GM21423 (cell line): ENCODE measurements at regions not wholly inside any gene's neighbourhood (a gene's known extent, or its start where the extent isn't known, plus 50 kb on each side); places are given as distances from the start of the nearest gene placed in this dataset.

Experiments
- ATAC-seq: cut with Tn5 transposase; IDR thresholded peaks from one replicate; pipeline ENCODE4 v1.9.1; 2021; ENCODE audit warnings: mild to moderate bottlenecking, moderate library complexity; ENCODE audit not compliant: unreplicated experiment

DNA sequence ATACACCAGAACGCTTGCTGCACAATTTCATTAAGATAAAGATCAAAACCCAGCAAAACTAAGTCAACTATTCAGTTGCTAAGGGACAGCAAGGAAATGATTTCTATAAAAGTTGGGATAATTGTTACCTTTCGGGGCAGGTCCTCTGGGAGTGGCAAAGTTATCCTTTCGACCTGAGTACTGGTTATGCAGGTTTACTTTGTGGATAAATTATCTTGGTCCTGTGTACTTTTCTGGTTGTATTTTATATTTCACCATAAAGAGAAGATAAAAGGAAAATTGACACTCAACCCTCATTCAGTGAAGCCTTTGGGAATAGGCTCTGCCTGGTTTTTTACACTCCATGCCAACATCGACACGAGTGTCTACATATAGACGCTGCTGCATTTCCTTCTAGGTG lies 146.5 kb downstream of the SYK start:
- ATAC-seq, result no peak

DNA sequence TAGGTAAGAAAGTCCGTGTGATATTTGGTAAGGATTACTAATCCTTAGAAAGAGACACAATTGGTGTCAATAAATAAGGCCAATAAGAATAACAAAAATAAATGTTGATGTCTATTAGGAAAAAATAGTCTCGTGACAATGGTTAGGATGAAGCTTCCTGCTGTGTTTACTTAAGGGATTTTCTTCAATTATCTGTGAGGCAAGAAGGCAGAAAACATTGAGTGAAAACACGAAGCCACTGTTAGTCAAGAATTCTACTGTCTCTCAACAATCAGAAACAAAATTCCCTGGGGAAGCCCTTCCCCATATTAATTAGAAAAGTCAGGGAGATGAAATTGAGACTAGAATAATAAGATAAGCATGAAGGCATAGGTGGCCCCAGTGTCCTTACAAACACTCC lies 149.0 kb downstream of the SYK start:
- no peak for ATAC-seq

DNA sequence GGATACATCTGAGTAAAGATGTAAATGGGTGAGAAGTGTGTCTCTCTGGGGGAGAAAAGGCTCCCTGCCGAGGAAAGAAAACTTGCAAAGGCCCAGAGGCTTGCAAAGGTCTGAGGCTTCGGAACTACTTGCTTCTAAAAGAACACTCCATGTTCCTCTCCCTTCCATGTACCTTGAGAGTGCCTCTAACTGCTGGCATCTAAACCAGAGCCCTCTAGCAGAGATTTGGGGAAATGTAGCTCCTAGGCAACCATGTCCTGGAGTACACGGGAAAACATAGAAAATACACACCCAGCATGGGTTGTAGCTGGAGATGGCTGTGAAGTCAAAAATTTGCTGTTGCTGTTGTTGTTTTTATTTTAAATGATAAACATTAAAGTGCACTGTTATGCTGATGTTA lies 151.6 kb downstream of the SYK start:
- no peak for ATAC-seq

DNA sequence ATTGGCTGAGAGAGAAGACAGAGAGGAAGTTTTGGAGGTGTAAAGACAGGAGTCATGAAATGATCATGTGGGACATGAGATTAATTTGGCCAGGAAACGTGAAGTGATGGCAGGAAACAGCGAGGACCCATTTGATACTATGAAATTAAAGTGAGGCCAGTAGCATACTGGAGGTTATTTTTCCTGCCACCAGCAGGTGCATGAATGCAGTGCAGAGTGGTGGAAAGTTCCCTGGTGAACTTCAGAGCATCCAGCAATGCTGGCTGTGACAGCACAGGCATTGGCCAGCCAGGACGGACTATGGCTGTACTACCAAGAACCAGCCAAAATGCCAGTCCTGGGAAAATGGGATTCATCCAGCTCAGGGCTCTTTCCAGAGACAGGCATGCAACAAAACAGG lies 152.2 kb downstream of the SYK start:
- no peak for ATAC-seq

DNA sequence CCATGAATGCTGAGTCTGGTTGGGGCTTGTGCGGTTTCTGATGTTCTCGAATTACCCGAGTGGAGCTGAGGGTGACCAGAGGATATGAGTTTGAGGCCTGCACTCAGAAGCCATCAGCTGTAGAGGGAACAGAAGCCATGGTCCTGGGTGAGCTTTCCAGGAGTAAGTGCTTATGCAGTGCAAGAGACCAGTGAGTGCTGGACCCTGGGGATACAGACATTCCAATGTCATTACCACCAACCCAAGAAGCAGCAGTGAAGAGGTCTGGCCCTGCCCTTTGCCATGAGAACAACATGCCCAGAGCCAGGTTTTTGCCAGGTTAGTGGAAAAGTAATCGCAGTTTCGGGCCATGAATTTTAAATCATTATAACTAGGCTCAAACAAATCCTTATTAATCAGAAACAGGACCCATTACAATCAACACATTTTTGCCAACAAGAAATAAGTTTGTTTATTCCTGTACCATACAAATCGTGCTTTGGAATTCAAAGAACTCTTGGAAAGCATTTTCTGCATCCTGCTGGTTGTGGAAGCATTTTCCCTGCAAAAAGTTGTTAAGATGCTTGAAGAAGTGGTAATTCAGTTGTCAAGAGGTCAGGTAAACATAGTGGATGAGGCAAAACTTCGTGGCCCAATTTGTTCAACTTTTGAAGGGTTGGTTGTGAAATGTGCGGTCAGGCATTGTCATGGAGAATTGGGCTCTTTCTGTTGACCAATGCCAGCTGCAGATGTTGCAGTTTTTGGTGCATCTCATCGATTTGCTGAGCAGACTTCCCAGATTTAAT lies 154.6 kb downstream of the SYK start:
- ATAC-seq, result no peak

DNA sequence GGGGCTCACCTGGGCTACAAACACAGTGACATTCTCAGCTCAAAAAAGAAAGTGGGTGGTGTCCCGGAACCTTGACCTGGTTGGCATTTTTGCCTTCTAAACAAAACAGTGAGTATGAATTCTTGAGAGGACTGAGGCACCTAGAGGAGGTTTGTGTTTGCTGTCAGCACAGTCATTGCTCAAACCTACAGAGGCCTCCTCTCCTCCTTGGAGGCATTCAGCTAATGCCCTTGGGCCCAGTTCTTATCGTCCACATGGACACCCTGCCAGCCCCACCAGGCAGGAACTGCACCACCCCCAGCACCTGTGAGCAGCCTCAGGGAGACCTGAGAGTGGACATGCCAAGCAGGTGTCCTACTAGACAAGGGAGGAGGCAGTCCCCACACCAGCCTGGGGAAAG lies 156.7 kb downstream of the SYK start:
- no peak for ATAC-seq

DNA sequence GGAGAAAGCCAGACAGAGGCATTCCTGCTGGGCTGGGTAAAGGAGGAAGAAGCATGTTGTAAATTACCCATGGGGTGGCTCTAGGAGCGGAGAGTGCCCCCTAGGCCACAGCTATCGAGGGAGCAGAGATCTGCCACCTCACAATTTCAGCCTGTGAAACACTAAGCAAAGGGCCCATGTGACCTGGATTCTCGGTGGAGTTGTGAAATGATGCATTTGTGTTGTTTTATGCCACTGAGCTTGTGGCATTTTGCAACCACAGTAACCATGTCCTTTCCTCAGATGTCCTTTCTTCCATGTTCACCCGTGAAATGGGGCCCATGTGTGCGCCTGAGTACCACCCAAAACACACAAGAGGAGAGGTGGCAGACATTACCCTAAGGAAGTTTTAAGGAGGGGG lies 159.3 kb downstream of the SYK start:
- ATAC-seq, result no peak

DNA sequence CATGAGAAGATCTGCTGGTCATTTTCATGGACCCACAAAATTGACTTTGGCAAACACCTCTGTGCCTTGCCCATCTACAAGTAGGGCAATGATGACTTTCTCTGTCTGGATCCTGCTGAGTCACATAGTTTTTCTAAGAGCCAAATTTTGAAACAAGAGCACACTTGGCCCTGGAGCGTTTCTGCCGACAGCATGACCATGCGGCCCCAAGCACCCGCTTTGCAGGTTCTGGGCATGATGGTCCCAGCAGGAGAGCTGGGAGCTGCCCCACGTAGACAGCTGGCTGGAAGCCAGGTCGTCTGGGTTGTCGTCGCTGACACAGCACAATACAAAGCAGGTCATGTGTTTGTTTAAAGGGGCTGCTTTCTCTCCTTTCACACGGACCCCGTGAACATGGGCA lies 159.8 kb downstream of the SYK start:
- ATAC-seq, result no peak

DNA sequence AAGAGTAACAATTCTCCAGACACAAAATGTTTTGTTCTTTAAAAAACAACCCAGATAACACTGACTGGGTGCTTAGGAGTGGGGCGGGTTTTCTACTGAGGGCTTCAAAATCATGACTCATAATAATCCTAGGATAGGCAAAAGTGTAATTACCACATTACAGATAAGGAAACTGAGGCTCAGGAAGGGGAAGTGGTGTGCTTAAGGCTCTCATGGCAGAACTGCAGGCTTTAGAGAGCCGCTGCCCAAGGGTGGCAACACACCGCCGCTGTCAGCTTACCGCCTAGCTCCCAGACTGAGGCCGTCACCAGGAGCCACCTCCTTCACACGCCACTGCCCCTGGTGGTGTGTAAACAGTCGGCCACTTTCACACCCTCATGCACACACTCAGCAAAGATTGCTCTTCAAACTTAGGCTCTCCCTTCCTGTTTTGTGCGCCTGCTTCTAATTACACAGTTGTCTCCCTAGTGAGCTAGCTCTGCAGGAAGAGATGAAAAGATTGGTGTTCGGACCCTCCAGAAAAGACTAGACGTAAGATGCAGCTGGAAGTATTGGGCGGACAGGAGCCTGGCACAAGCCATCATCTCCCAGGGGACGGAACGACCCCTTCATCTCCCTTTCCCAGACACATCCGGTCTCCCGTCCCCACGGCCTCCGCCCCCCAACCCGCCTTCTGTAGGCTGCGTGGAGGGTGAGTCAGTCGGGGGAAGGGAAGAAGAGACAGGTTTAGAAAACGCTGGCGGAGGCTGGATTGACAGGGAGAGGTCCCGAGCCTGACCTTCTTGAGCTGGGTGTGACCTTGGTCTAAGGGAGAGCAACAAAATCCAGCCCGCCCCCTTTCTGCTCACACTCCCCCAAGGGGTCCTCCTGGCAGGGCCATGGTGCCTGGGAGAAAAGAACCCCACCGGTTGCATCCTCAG lies 162.7 kb downstream of the SYK start:
- ATAC-seq, result peak; percentile 44

DNA sequence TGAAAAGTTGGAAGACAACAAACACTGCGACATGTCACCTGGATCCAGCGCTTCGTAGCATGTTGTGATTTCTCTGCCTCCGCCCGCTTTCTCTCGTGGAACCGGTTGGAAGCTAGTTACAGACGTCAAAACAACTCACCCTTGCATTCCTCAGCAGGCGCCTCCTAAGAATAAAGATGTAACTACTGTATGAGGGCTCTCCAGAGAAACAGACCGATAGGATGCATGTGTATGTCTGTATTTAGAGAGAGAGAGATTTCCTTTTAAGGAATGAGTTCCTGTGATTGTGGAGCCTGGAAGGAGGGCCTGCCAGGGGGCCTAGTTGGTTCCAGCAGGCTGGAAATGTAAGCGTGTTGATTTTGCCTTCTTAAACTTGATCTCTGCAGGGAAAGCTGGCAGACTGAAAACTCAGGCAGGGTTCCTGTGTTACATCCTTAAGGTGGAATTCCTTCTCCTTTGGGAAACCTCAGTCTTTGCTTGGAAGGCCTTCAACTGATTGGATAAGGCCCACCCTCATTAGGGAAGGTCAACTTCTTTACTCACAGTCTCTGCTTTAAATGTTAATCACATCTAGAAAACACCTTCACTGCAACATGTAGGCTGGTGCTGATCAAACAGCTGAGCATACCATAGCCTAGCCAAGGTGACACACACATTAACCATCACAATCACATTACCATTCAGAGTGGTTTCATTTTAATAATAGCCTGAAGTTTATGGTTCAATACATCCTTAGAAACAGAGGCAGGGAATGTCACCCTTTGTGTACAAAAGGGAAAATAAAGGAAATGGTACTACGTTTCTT lies 163.8 kb downstream of the SYK start:
- ATAC-seq, result no peak

DNA sequence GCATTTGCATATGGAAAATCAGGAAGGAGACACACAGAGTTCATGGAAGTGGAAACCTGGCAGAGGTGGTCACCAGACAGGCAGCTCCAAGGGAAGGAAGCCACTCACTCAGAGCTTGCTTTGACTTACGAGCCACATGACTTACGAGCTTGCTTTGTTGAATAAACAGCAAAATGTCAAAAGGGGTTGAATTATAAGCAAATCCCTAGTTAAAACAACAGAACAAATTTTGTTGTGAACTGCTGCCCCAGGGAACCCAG lies 164.3 kb downstream of the SYK start:
- ATAC-seq, result no peak

DNA sequence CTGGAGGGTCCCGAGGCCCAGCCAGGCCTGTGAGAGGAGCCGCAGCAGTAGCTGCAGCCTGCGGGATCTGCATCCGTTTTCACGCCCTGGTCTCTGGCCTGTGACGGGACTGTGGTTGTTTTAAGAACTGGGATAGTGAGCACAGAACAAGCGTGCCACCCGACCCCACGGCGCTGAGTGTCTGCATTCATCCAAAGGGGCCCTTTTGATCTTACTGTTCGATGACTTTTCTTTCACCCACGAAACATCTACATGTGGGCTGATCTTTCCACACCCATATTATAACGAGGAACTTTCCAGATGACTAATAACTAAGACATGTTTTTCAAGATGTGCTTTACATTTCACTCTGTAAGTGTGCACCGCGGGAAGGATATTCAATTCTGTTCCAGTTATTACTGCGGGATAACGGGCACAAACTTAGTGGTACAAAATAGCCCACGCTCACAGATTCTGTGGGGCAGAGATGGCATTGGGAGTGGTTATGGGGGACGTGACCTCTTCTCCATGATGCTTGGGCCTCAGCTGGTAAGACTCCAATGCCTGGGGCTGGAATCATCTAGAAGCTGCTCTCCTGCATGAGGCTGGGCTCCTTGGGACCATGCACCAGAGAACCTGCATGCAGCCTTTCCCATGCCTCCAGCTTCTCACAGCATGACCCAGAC lies 165.0 kb downstream of the SYK start:
- ATAC-seq, result no peak

DNA sequence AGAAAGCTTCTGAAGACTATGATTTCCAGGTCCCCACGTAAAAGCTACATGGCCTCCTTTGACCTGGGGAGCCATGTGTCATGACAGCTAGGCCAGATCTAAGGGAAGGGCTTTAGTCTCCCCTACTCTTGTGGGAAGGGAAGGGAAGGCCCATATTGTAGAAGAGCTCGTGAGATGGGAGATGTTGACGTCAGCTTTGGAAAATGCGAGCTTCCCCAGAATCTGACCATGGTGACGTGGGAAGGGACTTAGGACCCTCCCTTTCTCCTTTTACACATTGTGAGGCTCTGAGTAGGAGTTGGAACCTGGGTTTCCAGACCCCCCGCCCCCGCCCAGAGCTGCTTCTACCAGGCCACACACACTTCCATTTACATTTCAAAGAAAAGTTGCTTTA lies 165.5 kb downstream of the SYK start:
- no peak for ATAC-seq

DNA sequence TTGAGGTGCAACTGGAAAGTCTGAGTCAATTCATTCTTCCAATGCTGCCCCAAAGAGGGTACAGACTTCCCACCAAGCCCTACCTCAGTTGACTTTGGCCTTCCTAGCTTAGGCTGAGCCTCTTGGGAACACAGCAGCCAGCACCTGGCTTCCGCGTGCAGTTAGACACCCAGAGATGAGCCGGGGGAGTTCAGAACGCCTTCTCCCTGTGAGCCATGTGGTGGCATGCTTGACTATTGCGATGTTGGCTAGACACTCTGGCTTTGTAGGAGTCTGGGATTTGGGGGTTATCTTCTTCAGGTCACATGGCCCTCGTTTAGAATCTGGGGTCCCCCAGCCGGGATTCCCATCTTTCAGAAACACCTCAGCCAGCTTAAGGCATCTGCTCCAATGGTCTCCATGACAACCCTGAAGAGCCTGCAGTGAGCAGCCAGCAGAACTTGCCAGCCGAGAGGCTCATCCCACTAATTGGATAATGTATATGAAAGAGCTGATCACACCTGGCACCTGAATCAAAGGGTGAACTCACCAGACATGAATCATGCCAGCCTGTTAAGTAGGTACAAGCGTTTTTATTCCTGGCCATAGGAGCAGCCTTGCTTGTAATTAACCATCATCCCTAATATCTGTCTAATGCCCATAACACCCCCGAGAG lies 167.5 kb downstream of the SYK start:
- ATAC-seq, result no peak

DNA sequence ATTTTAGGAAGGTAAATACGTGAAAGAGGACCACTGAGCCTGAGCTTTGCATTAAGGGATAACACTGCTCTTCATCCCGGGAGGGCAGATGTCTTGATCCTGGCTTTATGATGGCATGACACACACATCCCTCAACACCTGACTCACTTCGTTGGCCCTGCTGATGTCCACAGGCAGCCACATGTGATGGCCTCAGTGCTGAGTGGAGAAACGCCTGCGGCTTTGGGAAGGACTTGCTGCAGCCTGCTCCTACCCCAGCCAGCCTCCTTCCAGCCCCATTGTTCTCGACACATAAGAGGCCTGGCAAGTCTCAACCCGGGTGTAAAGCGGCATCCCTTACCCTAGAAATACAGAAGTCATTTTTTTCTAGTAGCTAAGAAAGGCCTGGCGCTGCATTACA lies 169.0 kb downstream of the SYK start:
- no peak for ATAC-seq

DNA sequence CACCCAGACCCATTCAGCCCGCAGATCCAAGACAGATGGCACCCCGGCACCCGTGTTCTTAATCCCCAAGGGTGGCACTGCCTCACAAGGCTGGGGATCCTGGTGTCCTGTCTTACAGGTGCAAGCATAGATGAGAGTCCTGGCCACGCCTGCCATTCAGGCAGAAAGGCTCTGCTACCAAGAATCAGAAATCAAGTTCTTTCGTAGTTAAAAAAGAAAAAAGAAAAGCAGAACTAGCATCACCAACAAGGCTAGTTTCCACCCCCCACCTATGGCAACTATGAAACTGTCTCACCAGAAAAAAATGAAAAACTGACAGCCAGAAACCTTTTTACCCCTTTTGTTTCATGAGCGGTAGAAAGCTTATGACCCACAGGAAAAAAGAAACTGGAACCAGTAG lies 170.4 kb downstream of the SYK start:
- ATAC-seq, result no peak

DNA sequence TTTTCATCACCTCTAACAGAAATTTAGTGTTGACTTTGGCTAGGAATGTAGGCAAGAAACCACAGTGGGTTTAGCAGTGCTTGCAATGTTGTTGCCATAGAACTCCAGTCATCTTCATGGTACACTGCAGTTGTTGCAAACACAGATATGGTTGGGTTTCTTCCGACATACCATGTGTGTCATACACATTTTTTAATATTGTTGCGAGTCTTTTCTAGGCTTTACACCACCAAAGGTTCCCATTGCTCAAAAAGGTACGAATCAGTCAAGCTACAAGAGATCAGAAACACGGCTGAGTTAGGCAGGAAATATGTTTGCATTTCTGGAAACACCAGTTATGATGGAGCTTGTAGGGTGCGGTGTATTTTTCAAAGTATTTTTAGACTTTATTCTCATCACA lies 172.4 kb downstream of the SYK start:
- ATAC-seq, result no peak

DNA sequence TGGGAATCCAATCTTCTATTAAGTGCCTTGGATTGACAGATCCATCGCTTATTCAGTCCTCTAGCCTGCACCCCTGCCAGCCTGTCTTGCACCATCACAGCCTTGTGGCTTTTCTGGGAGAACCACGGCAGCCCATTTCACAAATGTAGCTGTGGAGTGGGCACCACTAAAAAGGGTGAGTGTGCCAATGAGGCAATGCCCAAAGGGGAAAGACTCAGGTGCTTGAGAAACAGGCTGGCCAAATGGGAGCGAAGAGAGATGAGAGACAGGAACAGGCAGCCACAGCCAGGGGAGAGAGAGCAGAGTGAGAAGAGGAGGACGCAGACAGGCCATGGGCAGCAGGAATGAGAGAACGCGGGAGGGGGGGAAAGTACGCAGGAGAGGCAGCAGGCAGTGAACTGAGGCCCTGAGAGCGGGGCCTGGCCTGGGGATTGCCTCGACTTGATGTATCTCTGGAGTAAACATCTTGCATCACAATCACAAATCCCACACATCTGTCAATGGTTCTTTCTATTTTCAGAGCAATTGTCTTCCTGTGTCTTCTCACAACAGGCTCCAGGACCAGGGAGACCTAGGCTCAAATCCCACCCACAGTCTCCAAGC lies 173.1 kb downstream of the SYK start:
- ATAC-seq, result no peak

DNA sequence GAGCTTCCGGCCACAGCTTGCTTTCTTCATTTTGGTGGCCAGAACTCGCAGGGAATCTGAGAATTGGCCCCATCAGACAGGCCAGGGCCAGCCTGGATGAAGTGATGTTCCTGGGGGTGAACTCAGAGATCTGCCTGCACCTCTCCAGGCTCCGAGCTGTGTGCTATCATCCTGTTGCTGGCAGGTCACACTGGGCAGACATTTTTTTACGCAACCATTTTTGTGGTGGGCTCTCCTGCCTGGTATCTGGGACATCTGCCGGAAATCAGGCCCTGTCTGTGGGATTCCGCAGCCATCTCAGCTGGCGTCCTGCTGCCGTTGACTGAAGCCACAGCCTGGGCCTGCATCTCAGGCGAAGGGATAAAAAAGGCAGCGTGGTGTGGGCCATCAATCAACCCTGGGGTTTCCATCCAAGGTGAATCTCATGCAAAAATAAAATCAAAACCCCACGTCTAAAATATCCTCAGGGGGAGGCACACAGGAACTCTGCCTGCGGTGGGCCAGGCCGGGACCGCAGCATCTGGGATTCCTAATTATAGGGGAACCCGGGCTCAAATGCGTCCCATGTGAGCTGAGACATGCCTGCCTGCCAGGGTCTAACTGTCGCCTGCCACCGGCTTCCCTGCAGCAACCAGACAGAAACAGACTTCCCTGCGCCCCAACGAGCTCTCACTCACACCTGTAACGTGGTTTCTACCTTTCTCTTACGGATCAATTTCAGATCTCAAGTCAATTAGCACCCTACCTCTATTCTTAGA lies 174.3 kb downstream of the SYK start:
- ATAC-seq, result no peak

DNA sequence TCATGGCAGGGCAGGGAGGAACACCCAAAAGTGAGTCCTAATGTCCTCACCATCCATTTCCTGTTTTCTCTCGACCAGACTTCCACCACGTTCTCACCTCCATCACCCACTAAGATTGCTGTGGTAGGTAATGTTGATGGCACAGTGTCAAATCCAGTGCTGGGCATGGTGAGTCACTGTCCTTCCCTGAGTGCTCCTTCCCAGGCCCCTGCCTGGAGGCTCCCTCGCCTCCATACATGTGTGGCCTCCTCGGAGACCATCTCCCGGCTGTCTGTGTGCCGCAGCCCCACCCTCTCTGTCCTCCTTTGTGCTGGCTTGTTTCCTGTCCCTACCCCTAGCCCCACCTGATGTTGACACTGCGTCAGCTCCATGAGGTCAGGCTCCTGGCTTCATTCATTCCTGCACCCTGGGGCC lies 177.5 kb downstream of the SYK start:
- ATAC-seq, result no peak
